Tibial nerve (tissue), 3 donors: ENCODE measurements at regions not wholly inside any gene's neighbourhood (a gene's known extent, or its start where the extent isn't known, plus 50 kb on each side); places are given as distances from the start of the nearest gene placed in this dataset.

Source experiments
- CTCF ChIP-seq, 5 experiments: fragments of 200-600 bp in 3 of 5; fragments of 450-650 bp in 2 of 5; sonication (generic) in 3 of 5; IDR thresholded peaks; one replicate each; pipeline ENCODE4 v1.5.1; 2016 to 2019; ENCODE audit warnings: antibody characterized with exemption in 5 of 5, mild to moderate bottlenecking in 3 of 5, moderate library complexity in 2 of 5
- POLR2A ChIP-seq, 2 donors: fragments of 450-650 bp; IDR thresholded peaks; one replicate each; pipeline ENCODE4 v1.6.1; 2017; ENCODE audit warnings: antibody characterized with exemption in 2 of 2, mild to moderate bottlenecking in 2 of 2, moderate library complexity in 2 of 2

- TF ChIP-seq CTCF (IDR thresholded peaks at IDR 0.05) (no peak), POLR2A (IDR thresholded peaks at IDR 0.05) (no peak)
Observed at GRCh38 chr14:71398450-71398849, 491.2 kb downstream of the PCNX1 start.
